ENCODE measurements at regions not wholly inside any gene's neighbourhood (a gene's known extent, or its start where the extent isn't known, plus 50 kb on each side); places are given as distances from the start of the nearest gene placed in this dataset.

DNA sequence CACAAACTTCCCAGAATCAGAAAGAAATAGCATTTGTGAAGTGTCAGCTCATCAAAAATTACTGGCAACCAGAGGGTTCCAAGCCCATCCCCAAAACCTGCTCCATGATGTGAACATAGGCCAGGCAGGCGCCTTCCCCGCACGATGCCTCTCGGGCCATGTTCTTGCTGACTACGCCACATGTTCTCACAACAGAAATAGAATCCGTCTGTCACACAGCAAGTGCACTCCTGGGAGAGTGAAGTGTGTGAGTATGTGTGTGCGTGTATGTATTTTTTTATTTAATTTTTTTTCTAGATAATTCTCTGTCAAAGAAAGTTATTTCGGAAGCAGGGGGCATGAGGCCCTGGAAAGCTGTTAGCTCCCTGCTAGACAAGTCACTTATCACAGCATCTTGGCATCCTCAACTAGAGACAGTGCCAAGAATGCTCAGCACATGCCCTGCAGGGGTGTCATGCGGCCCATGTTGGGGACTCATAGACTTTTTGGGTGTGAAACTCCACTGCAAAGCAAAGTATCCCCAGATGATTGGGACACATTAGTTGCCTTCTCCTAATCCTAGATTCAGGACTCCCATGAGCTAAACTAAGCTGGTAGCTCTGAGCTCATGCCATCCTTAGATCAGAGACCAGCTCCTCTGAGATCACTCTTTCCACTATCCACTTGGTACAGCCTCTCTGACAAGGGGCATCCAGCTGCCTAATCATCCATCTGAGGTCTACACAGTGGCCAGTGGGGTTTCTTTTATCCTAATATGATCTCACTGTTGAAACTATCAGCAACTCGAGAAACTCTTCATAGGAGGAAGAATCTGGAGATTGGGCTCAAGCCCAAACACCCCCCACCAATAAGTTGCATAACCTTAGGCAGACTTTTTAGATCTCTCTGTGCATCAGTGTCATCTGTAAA, 53.2 kb upstream of the CYRIA start:
- TF ChIP-seq EZH2phosphoT487 (IDR thresholded peaks at IDR 0.05) (no peak), EZH2 (IDR thresholded peaks at IDR 0.05) (no peak)
- TF ChIP-seq, protein P1, sequence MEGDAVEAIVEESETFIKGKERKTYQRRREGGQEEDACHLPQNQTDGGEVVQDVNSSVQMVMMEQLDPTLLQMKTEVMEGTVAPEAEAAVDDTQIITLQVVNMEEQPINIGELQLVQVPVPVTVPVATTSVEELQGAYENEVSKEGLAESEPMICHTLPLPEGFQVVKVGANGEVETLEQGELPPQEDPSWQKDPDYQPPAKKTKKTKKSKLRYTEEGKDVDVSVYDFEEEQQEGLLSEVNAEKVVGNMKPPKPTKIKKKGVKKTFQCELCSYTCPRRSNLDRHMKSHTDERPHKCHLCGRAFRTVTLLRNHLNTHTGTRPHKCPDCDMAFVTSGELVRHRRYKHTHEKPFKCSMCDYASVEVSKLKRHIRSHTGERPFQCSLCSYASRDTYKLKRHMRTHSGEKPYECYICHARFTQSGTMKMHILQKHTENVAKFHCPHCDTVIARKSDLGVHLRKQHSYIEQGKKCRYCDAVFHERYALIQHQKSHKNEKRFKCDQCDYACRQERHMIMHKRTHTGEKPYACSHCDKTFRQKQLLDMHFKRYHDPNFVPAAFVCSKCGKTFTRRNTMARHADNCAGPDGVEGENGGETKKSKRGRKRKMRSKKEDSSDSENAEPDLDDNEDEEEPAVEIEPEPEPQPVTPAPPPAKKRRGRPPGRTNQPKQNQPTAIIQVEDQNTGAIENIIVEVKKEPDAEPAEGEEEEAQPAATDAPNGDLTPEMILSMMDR (IDR thresholded peaks at IDR 0.05) = no peak

Measured in neural progenitor cell (in vitro differentiated cells).